ENCODE measurements at regions not wholly inside any gene's neighbourhood (a gene's known extent, or its start where the extent isn't known, plus 50 kb on each side); places are given as distances from the start of the nearest gene placed in this dataset.

DNA sequence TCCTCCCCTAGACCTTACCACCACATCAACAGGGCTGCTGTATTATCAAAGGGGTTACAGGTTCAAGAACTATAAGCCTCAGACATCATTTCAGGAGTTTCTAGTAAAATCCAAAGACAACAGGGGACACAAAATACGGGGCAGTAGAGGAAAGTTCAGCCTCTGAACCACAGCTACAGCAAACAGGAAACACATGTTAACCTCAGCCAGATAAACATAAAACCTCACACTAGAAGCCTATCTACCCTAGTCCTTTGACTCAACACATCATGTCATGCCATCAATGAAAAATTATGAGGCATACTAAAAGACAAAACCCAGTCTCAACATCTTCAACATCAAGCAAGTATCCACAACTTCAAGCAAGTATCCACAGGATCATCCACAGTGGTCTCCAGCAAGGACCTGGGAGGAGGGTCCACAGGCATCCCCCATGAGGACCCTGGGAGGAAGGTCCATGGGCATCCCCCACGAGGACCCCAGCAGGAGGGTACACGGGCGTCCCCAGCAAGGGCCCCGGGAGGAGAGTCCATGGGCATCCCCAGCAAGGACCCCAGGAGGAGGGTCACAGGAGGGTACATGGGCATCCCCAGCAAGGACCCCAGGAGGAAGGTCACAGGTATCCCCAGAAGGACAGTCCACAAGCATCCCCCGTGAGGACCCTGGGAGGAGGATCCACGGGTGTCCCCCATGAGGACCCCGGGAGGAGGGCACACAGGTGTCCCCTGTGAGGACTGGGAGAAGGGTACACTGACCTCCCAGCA, 440.0 kb downstream of the MATN1 start:
- no peak for DNase-seq (ENCODE audit: low read depth in 1 of 2, low spot score in 1 of 2)
- no peak for TF ChIP-seq JUND (IDR thresholded peaks at IDR 0.05; ENCODE audit: low read depth)
- in situ Hi-C loops (cut with HindIII; ENCODE audit: low pct_unique_long_range_greater_than_20kb, low sequenced_read_pairs) = no loop called here

GRCh38 chr1:30280572-30280971, 442.8 kb downstream of the MATN1 start:
- DNase-seq (ENCODE audit: low read depth in 1 of 2, low spot score in 1 of 2) = no peak
- TF ChIP-seq JUND (IDR thresholded peaks at IDR 0.05; ENCODE audit: low read depth) = no peak
- in situ Hi-C loops (cut with HindIII; ENCODE audit: low pct_unique_long_range_greater_than_20kb, low sequenced_read_pairs) = no loop called here

GRCh38 chr1:30277911-30278310, 445.5 kb downstream of the MATN1 start:
- in situ Hi-C loops (cut with HindIII; ENCODE audit: low pct_unique_long_range_greater_than_20kb, low sequenced_read_pairs) = no loop called here
- DNase-seq (ENCODE audit: low read depth in 1 of 2, low spot score in 1 of 2) = no peak
- TF ChIP-seq JUND (IDR thresholded peaks at IDR 0.05; ENCODE audit: low read depth) = no peak

GRCh38 chr1:30277415-30277814, 446.0 kb downstream of the MATN1 start:
- in situ Hi-C loops (cut with HindIII; ENCODE audit: low pct_unique_long_range_greater_than_20kb, low sequenced_read_pairs) = no loop called here
- DNase-seq (ENCODE audit: low read depth in 1 of 2, low spot score in 1 of 2) = no peak
- TF ChIP-seq JUND (IDR thresholded peaks at IDR 0.05; ENCODE audit: low read depth) = no peak

DNA sequence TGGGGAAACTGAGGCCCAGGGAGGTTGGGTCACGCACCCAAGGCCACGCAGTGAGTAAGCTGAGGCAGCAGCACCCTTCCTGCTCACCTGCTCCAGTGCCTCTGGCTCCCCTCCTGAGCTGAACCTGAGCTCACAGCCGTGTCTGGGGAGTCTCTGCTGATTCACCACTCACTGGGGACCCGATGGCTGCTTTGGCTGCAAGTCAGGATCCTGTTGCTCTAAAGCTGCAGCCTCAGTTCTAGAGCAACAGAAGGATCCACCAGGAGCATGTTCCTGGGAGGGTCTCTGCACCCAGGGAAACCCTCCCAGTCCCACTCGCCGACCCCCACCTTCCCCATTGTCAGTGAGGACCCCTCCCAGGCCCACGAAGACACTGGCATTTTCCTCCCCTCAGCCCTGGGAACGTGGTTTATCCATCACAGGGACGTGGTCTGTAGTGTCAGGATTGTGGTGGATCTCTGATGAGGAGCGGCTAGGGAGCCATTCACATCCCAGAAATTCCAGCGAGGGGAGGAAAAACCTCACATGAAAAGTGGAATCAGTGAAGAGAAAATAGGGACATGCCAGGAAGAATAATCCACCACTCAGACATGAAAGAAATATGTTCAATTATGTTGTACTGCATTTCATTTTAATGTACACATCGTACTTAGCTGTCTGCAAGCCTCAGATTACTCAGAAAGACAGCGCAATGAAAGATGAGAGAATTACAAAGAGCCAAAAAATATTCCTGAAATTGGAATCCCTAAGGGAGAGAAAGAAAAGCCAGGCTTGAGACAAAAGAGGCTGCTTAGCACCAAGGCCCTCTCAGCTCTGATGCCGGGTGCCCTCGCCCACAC, 447.2 kb downstream of the MATN1 start:
- TF ChIP-seq JUND (IDR thresholded peaks at IDR 0.05; ENCODE audit: low read depth) = no peak
- in situ Hi-C loops (cut with HindIII; ENCODE audit: low pct_unique_long_range_greater_than_20kb, low sequenced_read_pairs) = no loop called here
- DNase-seq (ENCODE audit: low read depth in 1 of 2, low spot score in 1 of 2) = no peak

DNA sequence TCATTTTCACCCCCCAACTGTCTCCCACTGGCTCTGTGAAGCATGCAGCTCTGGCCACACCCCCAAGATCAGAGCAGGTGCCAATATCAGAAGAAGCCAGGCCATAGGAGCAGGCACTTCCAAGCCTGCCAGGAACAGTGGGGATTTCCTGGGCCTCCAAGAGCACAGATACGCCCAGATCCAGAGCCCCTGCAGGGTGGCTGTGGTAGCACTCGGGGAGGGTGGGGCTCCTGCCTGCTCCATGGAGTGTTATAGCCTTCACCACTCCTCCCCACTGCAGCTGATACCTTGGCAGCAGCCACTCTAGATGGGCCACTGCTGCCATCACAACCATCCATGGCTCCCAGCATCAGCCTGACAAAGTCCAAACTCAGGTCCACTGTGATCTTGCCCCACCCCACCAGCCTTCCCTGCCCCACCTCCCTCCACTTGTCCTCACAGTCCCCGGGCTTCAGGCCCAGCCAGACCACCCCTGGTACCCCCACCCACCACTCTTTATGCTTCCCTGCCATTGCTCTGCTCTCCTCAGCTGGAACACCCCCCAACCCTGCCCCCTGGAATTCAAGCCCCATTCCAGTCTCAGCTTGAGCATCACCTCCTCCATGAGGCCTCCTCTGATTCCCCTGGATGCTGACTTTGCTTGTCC, 448.3 kb downstream of the MATN1 start:
- in situ Hi-C loops (cut with HindIII; ENCODE audit: low pct_unique_long_range_greater_than_20kb, low sequenced_read_pairs) = no loop called here
- no peak for DNase-seq (ENCODE audit: low read depth in 1 of 2, low spot score in 1 of 2)
- TF ChIP-seq JUND (IDR thresholded peaks at IDR 0.05; ENCODE audit: low read depth) = no peak

DNA sequence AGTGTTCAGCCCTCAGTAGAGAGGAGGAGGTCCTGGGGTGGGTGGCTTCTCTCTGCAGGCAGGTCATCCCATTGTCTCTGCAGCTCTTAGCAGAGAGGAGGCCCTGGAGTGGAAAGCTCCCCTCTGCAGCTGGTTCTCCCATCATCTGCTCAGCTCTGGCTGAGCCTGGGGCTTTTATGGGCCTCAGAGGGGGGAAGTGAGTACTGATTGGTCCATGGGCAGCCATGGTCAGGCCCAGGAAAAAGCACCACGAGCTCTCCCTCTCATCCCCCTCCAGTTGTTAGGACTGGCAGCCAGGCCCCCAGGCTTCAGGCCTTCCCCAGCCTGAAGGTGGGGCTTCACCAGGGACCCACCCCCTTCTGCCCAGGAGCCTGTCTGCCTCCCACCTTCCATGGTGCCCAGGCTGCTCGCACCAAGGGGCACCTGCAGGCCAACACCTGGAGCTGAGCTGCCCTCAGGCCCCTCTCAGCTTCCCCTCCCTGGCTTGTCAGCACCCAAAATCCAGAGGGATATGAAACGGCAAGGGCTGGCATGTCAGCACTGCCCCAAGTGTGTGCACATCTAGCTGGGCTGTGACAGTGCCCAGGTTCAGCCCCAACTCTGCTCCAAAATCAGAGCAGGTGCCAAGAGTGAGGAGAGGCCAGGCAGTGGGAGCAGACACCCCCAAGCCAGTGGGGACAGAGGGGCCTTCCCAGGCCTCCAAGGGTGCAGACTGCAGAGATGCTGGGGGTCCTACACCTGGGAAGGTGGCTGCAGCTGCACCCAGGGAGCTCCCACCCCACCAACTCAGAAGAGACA, 449.0 kb downstream of the MATN1 start:
- DNase-seq (ENCODE audit: low read depth in 1 of 2, low spot score in 1 of 2) = no peak
- TF ChIP-seq JUND (IDR thresholded peaks at IDR 0.05; ENCODE audit: low read depth) = no peak
- in situ Hi-C loops (cut with HindIII; ENCODE audit: low pct_unique_long_range_greater_than_20kb, low sequenced_read_pairs) = no loop called here

DNA sequence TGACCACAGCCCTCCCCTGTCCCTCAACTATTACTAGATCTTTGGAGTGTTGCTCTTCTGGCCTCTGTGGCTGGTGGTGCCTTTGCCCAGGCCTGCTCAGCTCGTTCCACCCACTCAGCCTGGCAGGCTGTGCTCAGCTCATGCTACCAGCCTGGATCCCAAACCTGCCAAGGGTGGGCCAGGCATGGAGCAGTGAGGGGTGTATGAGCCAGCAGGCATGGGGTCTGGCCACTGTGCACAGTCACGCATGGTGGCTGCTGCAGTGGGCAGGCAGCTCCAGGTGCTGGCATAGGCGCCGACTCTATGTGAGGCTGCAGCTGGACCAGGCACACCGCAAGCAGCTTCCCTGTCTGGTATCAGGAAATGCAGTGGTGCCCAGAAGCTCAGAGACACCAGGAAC, 449.9 kb downstream of the MATN1 start:
- TF ChIP-seq JUND (IDR thresholded peaks at IDR 0.05; ENCODE audit: low read depth) = no peak
- DNase-seq (ENCODE audit: low read depth in 1 of 2, low spot score in 1 of 2) = no peak
- in situ Hi-C loops (cut with HindIII; ENCODE audit: low pct_unique_long_range_greater_than_20kb, low sequenced_read_pairs) = no loop called here

DNA sequence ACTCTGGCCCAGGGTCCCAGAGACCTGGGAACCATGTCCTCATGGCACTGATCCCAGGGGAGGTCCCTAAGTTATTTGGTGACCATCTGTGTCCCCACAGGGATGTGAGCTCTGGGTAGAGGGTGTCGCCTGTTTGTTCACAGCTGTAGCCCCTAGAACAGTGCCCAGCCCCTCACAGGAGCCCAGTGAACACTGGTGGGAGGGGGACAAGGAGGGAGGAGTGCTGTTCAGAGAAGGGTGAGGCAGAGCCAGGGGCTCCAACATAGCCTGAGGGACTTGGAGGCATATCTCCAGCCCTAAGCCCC, 450.4 kb downstream of the MATN1 start:
- in situ Hi-C loops (cut with HindIII; ENCODE audit: low pct_unique_long_range_greater_than_20kb, low sequenced_read_pairs) = no loop called here
- no peak for DNase-seq (ENCODE audit: low read depth in 1 of 2, low spot score in 1 of 2)
- TF ChIP-seq JUND (IDR thresholded peaks at IDR 0.05; ENCODE audit: low read depth) = no peak

DNA sequence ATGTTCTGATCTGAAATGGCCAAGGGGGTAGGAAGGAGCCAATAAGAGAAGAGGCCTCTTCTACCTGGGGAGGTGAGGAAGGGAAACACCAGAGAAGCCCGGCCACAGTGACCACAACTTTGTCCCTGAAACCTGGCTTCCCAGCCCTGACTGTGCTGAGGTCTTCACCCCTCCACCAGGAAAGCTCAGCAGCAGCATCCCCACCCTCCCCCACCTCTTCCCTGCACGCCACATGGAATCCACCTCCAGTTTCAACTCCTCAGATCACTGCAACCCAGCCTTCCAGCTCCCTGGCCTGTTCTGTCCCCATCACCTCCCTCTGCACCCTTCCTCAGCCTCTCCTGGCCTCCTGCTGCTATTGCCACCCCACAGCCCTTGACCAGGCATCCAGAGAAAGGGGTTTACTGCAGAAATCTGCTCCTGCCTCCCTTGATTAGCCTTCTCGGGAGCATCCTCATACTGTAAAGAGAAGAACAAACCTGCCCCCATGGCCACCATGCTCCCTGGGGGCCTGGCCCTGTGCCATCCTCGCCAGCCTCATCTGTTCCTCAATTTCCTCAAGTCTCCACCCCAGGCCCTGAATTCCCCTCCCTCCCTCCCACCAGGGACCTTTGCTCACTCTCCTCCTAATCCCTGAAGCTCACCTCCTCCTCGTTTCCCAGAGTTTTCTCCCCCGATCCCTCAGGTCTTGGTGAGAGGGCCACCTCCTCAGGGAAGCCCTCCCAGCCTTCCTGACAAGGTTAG, 450.9 kb downstream of the MATN1 start:
- in situ Hi-C loops (cut with HindIII; ENCODE audit: low pct_unique_long_range_greater_than_20kb, low sequenced_read_pairs) = no loop called here
- no peak for DNase-seq (ENCODE audit: low read depth in 1 of 2, low spot score in 1 of 2)
- no peak for TF ChIP-seq JUND (IDR thresholded peaks at IDR 0.05; ENCODE audit: low read depth)

GRCh38 chr1:30271401-30272276, 451.7 kb downstream of the MATN1 start:
- TF ChIP-seq JUND (IDR thresholded peaks at IDR 0.05; ENCODE audit: low read depth) = no peak
- DNase-seq (ENCODE audit: low read depth in 1 of 2, low spot score in 1 of 2) = no peak
- in situ Hi-C loops (cut with HindIII; ENCODE audit: low pct_unique_long_range_greater_than_20kb, low sequenced_read_pairs) = no loop called here

Data from T47D (cell line).